ENCODE measurements at regions not wholly inside any gene's neighbourhood (a gene's known extent, or its start where the extent isn't known, plus 50 kb on each side); places are given as distances from the start of the nearest gene placed in this dataset.

DNA sequence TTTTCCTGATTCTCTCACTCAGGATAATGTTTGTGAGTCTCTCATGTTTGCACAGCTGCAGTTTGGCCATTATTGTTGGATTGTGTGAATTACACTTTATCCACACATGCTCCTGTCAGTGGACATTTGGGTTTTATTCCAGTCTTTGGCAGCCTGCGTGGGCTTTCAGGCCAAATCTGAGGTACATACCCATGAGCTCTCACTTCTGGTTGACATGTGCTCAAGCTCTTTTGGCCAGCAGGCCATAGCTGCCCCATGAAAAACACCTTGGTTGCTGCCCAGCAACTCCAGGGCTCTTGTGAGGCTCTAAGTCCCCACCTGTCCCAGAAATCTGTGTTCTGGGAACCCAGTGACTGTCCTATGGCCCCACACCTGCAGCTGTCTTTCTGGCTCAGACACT lies 124.5 kb upstream of the GALNT2 start:
- FAIRE-seq (no peak), DNase-seq (ENCODE audit: low read depth in 1 of 2, low spot score in 2 of 2) (no peak)
- no peaks in the 10 kb centered on the region; a peak in 1 of 7 replicates for H3K27me3 ChIP-seq (replicated peaks in 1 of 4; ENCODE audit: control insufficient read depth in 3 of 4, extremely low read depth in 1 of 4, insufficient read depth in 3 of 4, low read length in 3 of 4)
- H3K4me2 ChIP-seq (ENCODE audit: insufficient read depth in 1 of 2, low read depth in 2 of 2, low read length in 2 of 2), result no peak overlapping the region
- H2BK15ac ChIP-seq (ENCODE audit: low read length), result no peak overlapping the region
- H3K18ac ChIP-seq (ENCODE audit: extremely low read depth, low read length), result no peak overlapping the region
- no peaks in the 10 kb centered on the region for H3K9me3 ChIP-seq (ENCODE audit: insufficient read depth in 2 of 2, low read depth in 1 of 2, low read length in 1 of 2)
- H2BK120ac ChIP-seq (replicated peaks; ENCODE audit: low read depth, low read length), result no peak overlapping the region
- no peaks in the 10 kb centered on the region for H3K79me1 ChIP-seq (ENCODE audit: low read depth, low read length)
- H4K91ac ChIP-seq (replicated peaks; ENCODE audit: insufficient read length, low read length), result no peak overlapping the region
- no peaks in the 10 kb centered on the region for H3K79me2 ChIP-seq (ENCODE audit: control insufficient read depth in 1 of 2, insufficient read depth in 2 of 2, low read length in 2 of 2)
- H3K56ac ChIP-seq (replicated peaks; ENCODE audit: insufficient read length, low read depth, low read length), result no peak overlapping the region
- no peaks in the 10 kb centered on the region for H4K20me1 ChIP-seq (replicated peaks in 1 of 2; ENCODE audit: control insufficient read depth in 1 of 2, insufficient read depth in 2 of 2, low read length in 2 of 2)
- no peak overlapping the region for H2BK12ac ChIP-seq (ENCODE audit: low read depth, low read length)
- no peaks in the 10 kb centered on the region for H3K36me3 ChIP-seq (ENCODE audit: control insufficient read depth in 2 of 4, insufficient read depth in 4 of 4, low read length in 3 of 4)
- H3K4me1 ChIP-seq (replicated peaks in 1 of 4; ENCODE audit: control insufficient read depth in 3 of 4, insufficient read depth in 4 of 4, low read length in 3 of 4), result no peaks in the 10 kb centered on the region
- H3K4ac ChIP-seq (replicated peaks; ENCODE audit: insufficient read length, low read depth, low read length), result no peak overlapping the region
- H3K27ac ChIP-seq (ENCODE audit: low read depth, low read length), result no peak overlapping the region
- no peak overlapping the region for H3K4me3 ChIP-seq (ENCODE audit: extremely low read depth in 1 of 4, insufficient read depth in 2 of 4, low read depth in 3 of 4, low read length in 4 of 4)
- H2BK20ac ChIP-seq (ENCODE audit: low read length), result no peak overlapping the region
- no peak for TF ChIP-seq BCL11A (IDR thresholded peaks at IDR 0.05; ENCODE audit: low read depth in 2 of 2, low read length in 2 of 2)
- TF ChIP-seq MAFK (IDR thresholded peaks at IDR 0.05; ENCODE audit: low read depth, low read length), result no peak
- TF ChIP-seq SIN3A (conservative IDR thresholded peaks at IDR 0.05 in 1 of 2, IDR thresholded peaks at IDR 0.05 in 1 of 2; ENCODE audit: low read depth in 1 of 2, low read length in 2 of 2), result no peak
- no peak for TF ChIP-seq TBP (IDR thresholded peaks at IDR 0.05; ENCODE audit: low read depth, low read length)
- no peak for TF ChIP-seq POLR2AphosphoS5 (IDR thresholded peaks at IDR 0.05; ENCODE audit: low read depth, low read length)
- TF ChIP-seq RAD21 (IDR thresholded peaks at IDR 0.05 in 1 of 2, conservative IDR thresholded peaks at IDR 0.05 in 1 of 2; ENCODE audit: low read depth in 2 of 2, low read length in 2 of 2), result no peak
- TF ChIP-seq CBX5 (IDR thresholded peaks at IDR 0.05; ENCODE audit: low read depth, low read length), result no peak
- no peak for TF ChIP-seq POLR2A (IDR thresholded peaks at IDR 0.05; ENCODE audit: control extremely low read depth in 1 of 2, low read depth in 2 of 2, low read length in 2 of 2)
- no peak for TF ChIP-seq HDAC6 (IDR thresholded peaks at IDR 0.05; ENCODE audit: low read depth, low read length)
- no peak for TF ChIP-seq SUZ12 (IDR thresholded peaks at IDR 0.05; ENCODE audit: low read length)
- TF ChIP-seq GTF2F1 (IDR thresholded peaks at IDR 0.05; ENCODE audit: borderline replicate concordance, low read depth, low read length), result no peak
- TF ChIP-seq CREB1 (IDR thresholded peaks at IDR 0.05), result no peak
- no peak for TF ChIP-seq BACH1 (IDR thresholded peaks at IDR 0.05; ENCODE audit: low read length)
- no peak for TF ChIP-seq MAX (IDR thresholded peaks at IDR 0.05)
- H2AFZ ChIP-seq (ENCODE audit: low read length), result no peak overlapping the region
- H3K14ac ChIP-seq (ENCODE audit: insufficient read length), result no peak overlapping the region
- CTCF ChIA-PET (ENCODE audit: partially characterized antibody), result interaction anchor here (0.8 to 0.9 kb wide), 2 partner anchors 11 to 262 kb away, joined by 3 read pairs; no protein-coding TSS in a partner anchor
- no peak overlapping the region for H2AK5ac ChIP-seq (ENCODE audit: low read depth, low read length)
- H3K9ac ChIP-seq (replicated peaks in 1 of 4; ENCODE audit: extremely low read depth in 1 of 4, low read depth in 3 of 4, low read length in 3 of 4), result no peak overlapping the region
- H2BK5ac ChIP-seq (ENCODE audit: low read depth, low read length), result no peak overlapping the region
- no peak overlapping the region for H4K8ac ChIP-seq (ENCODE audit: extremely low read depth, insufficient read depth, low read length)
- no peaks in the 10 kb centered on the region; the same call in 1 of the 2 replicates for H3K23me2 ChIP-seq (ENCODE audit: low read depth, low read length)
- no peak overlapping the region for H3K23ac ChIP-seq (ENCODE audit: insufficient read length)
- WGBS, 2 experiments (ENCODE audit: extremely low coverage in 1 of 2, insufficient coverage in 1 of 2, insufficient read length in 1 of 2, insufficient replicate concordance in 2 of 2, low coverage in 1 of 2, low lambda C conversion rate in 2 of 2, missing lambda C conversion rate in 1 of 2), result 91% methylated on average over 1 of the region's 1 CpG; no CpG with 5 or more reads in 1 of the 2 experiments
- no peak overlapping the region for H4K5ac ChIP-seq (ENCODE audit: insufficient read length, low read depth, low read length)
- POLR2A ChIA-PET (ENCODE audit: partially characterized antibody), result no interaction called here
